DOHH2 (cell line): ENCODE measurements at regions not wholly inside any gene's neighbourhood (a gene's known extent, or its start where the extent isn't known, plus 50 kb on each side); places are given as distances from the start of the nearest gene placed in this dataset.

ENCODE experiments used
- H3F3A ChIP-seq: fragments of 200-600 bp; sonication (generic), shearing (Covaris generic); 2 replicates; pipeline ENCODE4 v1.6.0; 2016; ENCODE audit warnings: antibody characterized with exemption, mild to moderate bottlenecking; ENCODE audit not compliant: control insufficient read depth, insufficient read depth
- H3K27ac ChIP-seq: fragments of 200-600 bp; sonication (generic); 2 replicates; pipeline ENCODE4 v1.5.1; 2014; ENCODE audit warnings: low read depth, mild to moderate bottlenecking, low read length, moderate library complexity
- H3K27me3 ChIP-seq: fragments of 200-600 bp; sonication (generic); 2 replicates; pipeline ENCODE4 v1.6.1; 2014; ENCODE audit warnings: mild to moderate bottlenecking, low read length, mixed read lengths; ENCODE audit not compliant: control insufficient read depth
- H3K36me3 ChIP-seq: fragments of 200-600 bp; sonication (generic); 2 replicates; pipeline ENCODE4 v1.6.1; 2014; ENCODE audit warnings: mild to moderate bottlenecking, low read length, moderate library complexity, mixed read lengths; ENCODE audit not compliant: control insufficient read depth
- H3K4me1 ChIP-seq: fragments of 200-600 bp; sonication (generic); 2 replicates; pipeline ENCODE4 v1.6.1; 2014; ENCODE audit warnings: mild to moderate bottlenecking, low read length, mixed read lengths; ENCODE audit not compliant: control insufficient read depth
- H3K4me2 ChIP-seq: fragments of 200-600 bp; sonication (generic); 2 replicates; pipeline ENCODE4 v1.6.0; 2014; ENCODE audit warnings: mild to moderate bottlenecking, low read length, moderate library complexity
- H3K4me3 ChIP-seq: fragments of 200-600 bp; sonication (generic); 2 replicates; pipeline ENCODE4 v1.5.1; 2014; ENCODE audit warnings: mild to moderate bottlenecking, low read length, mixed read lengths
- H3K79me2 ChIP-seq: fragments of 200-600 bp; sonication (generic); 2 replicates; pipeline ENCODE4 v1.6.1; 2014; ENCODE audit warnings: mild to moderate bottlenecking, low read length, mixed read lengths; ENCODE audit not compliant: control insufficient read depth
- H3K9me2 ChIP-seq: fragments of 200-600 bp; sonication (generic); replicated peaks from 2 replicates; pipeline ENCODE4 v1.6.1; 2014; ENCODE audit warnings: mild to moderate bottlenecking, low read length, mixed read lengths; ENCODE audit not compliant: control insufficient read depth
- H3K9me3 ChIP-seq: fragments of 200-600 bp; sonication (generic); 2 replicates; pipeline ENCODE4 v1.6.1; 2014; ENCODE audit warnings: antibody characterized with exemption, low read length, mixed read lengths; ENCODE audit not compliant: control insufficient read depth, insufficient read depth
- H4K20me1 ChIP-seq: fragments of 200-600 bp; sonication (generic); 2 replicates; pipeline ENCODE4 v1.6.0; 2014; ENCODE audit warnings: low read depth, mild to moderate bottlenecking, antibody characterized with exemption, low read length, moderate library complexity; ENCODE audit not compliant: control insufficient read depth, insufficient read depth
- EZH2phosphoT487 ChIP-seq: fragments of 200-600 bp; sonication (generic); IDR thresholded peaks from 2 replicates; pipeline ENCODE4 v1.6.1; 2017; ENCODE audit warnings: borderline replicate concordance, mild to moderate bottlenecking, antibody characterized with exemption, low read length, moderate library complexity, mixed read lengths
- TF ChIP-seq, protein P1 (sequence below): fragments of 200-600 bp; sonication (generic); IDR thresholded peaks from one replicate; pipeline ENCODE4 v1.5.1; 2014; ENCODE audit warnings: antibody characterized with exemption, mild to moderate bottlenecking, low read depth, low read length; ENCODE audit not compliant: poor library complexity, severe bottlenecking

DNA sequence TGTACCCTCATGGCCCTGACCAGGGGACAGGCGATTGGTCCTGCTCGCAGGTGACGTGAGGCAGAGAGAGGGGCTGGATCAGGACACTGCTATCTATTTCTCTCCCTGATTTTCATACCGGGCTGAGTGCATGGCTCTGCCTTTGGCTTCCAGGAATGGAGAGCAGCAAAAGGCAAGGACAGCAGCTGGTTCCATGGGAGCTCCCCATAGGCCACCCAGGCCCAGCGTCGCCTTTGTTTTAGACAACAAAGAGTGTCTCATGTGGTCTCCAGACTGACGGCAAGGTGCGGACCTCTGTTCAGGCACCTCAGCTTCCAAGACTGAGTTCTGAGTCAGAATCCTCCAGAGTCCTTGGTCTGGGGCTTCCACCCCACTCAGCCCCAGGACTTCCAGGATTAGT is 123.1 kb downstream of the VEGFA start:
- H3K9me3 ChIP-seq = no peaks in the 10 kb centered on the region
- no peak overlapping the region for H3K4me2 ChIP-seq
- H3K79me2 ChIP-seq = no peaks in the 10 kb centered on the region
- no peaks in the 10 kb centered on the region for H3K36me3 ChIP-seq
- H3K4me3 ChIP-seq = no peak overlapping the region
- H3K27me3 ChIP-seq = peaks cover 14% of the 10 kb centered on the region; the same call in 1 of the 2 replicates
- H3K4me1 ChIP-seq = no peaks in the 10 kb centered on the region
- no peak for TF ChIP-seq EZH2phosphoT487
- TF ChIP-seq, protein P1, sequence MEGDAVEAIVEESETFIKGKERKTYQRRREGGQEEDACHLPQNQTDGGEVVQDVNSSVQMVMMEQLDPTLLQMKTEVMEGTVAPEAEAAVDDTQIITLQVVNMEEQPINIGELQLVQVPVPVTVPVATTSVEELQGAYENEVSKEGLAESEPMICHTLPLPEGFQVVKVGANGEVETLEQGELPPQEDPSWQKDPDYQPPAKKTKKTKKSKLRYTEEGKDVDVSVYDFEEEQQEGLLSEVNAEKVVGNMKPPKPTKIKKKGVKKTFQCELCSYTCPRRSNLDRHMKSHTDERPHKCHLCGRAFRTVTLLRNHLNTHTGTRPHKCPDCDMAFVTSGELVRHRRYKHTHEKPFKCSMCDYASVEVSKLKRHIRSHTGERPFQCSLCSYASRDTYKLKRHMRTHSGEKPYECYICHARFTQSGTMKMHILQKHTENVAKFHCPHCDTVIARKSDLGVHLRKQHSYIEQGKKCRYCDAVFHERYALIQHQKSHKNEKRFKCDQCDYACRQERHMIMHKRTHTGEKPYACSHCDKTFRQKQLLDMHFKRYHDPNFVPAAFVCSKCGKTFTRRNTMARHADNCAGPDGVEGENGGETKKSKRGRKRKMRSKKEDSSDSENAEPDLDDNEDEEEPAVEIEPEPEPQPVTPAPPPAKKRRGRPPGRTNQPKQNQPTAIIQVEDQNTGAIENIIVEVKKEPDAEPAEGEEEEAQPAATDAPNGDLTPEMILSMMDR = no peak
- H3K9me2 ChIP-seq = no peaks in the 10 kb centered on the region
- no peaks in the 10 kb centered on the region for H4K20me1 ChIP-seq
- no peaks in the 10 kb centered on the region for H3F3A ChIP-seq
- no peak overlapping the region for H3K27ac ChIP-seq

DNA sequence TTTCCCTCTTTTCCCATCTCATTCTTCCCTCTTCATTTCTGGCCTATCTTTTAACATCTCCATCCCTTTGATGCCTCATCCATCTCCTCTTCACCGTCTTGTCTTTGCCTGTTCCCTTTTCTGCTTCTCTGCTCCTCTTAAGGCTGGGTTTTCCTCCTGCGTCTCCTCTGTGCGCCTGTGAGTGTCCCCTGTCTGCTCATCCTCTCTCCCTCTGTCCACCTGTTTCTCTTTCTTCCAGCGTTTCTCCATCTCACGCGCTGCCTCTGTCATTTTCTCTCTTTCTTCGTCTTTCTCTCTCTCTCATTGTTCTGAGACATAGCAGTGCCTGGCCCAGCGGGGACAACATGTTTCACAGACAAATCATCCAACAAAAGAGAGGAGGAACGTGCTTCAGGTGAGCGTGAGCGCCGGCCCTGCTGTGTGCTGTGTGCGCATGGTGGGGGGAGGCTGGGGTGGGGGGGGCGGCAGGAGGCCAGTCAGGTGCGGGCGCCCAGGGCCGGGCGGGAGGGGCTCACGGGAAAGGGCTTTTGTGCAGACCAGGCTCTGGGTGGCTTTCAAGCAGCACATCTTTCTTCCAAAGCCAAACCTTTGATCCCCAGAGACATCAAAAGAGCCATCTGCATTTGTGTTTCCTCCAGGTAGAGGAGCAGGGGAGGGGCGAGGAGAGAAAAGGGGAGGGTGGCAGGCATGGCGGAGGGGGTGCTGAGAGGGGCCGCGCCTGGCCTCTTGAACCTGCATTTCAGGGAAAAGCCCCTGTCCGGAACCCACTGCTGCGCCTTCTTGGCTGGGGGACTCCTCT is 121.3 kb downstream of the VEGFA start:
- no peak for TF ChIP-seq EZH2phosphoT487
- TF ChIP-seq, protein P1 = no peak
- Histone ChIP-seq H3K4me3 (no peak overlapping the region), H3K27ac (no peak overlapping the region)

DNA sequence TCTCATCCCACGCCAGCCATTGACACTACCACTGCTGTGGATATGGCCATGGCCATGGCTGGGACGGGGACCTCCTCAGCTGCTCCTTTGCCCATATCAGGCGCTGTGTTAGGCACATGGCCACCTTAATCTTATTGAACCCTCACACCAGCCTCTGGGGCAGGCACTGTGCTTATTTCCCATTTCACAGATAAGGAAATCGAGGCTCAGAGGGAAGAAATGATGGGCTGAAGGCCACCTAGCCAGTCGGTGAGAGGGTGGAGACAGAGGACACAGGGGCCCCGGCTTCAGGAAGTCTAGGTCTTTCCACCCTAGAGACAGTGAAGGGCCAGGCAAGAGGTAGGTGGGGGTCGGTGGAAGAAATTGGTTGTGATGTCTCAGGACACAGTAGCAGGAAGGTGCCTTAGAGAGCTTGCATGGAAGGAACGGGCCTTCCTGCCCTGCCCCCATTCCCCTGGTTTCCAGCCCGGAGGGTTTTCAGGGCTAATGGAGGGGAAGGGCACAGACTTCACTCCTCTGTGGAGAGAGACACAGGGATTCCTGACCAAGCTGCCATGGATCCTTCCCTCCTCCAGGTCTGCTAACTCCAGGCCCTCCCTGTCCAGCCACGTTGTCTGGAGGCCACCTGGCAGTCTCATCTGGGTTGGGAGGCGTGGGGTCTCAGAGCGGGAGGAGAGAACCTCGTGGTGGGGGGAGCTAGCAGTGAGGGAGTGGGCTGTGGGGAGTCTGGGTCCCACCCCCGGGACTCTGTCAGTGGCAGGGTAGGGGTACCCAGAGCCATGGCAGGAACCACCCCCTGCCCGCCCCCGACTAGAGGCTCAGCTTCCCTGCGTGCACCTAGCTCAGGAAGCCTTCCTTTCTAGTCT is 120.4 kb downstream of the VEGFA start:
- H3K27ac ChIP-seq = no peak overlapping the region
- peaks cover 11% of the 10 kb centered on the region; the same call in 1 of the 2 replicates for H3K27me3 ChIP-seq
- no peaks in the 10 kb centered on the region for H3F3A ChIP-seq
- no peak overlapping the region for H3K4me2 ChIP-seq
- no peaks in the 10 kb centered on the region for H3K9me3 ChIP-seq
- no peaks in the 10 kb centered on the region for H3K79me2 ChIP-seq
- no peaks in the 10 kb centered on the region for H4K20me1 ChIP-seq
- H3K4me3 ChIP-seq = no peak overlapping the region
- H3K36me3 ChIP-seq = no peaks in the 10 kb centered on the region
- TF ChIP-seq EZH2phosphoT487 = no peak
- TF ChIP-seq, protein P1 = no peak
- no peaks in the 10 kb centered on the region for H3K9me2 ChIP-seq
- H3K4me1 ChIP-seq = no peaks in the 10 kb centered on the region

More for the DNA sequence above, 121.3 kb downstream of the VEGFA start:
- Histone ChIP-seq H3K9me2 (no peaks in the 10 kb centered on the region), H3K4me2 (no peak overlapping the region), H3F3A (no peaks in the 10 kb centered on the region), H4K20me1 (no peaks in the 10 kb centered on the region), H3K9me3 (no peaks in the 10 kb centered on the region), H3K79me2 (no peaks in the 10 kb centered on the region), H3K36me3 (no peaks in the 10 kb centered on the region), H3K27me3 (peaks cover 11% of the 10 kb centered on the region; the same call in 1 of the 2 replicates), H3K4me1 (no peaks in the 10 kb centered on the region)
